GM18907 (cell line): ENCODE measurements at regions not wholly inside any gene's neighbourhood (a gene's known extent, or its start where the extent isn't known, plus 50 kb on each side); places are given as distances from the start of the nearest gene placed in this dataset.
"Not testable (repeated sequence)": the region's sequence is repeated elsewhere in the genome, so short reads cannot be mapped to it uniquely, and the experiment has no call there.

Experiments
- ATAC-seq: cut with Tn5 transposase; IDR thresholded peaks from one replicate; pipeline ENCODE4 v1.9.1; 2021; ENCODE audit warnings: mild to moderate bottlenecking, moderate library complexity; ENCODE audit not compliant: unreplicated experiment

- no peak for ATAC-seq
Measured at GRCh38 chr6:51120016-51120415, 301.3 kb downstream of the TFAP2B start.

GRCh38 chr6:51121380-51121976 lies 302.8 kb downstream of the TFAP2B start:
- not testable (repeated sequence) for ATAC-seq

GRCh38 chr6:51129043-51129442 lies 310.4 kb downstream of the TFAP2B start:
- no peak for ATAC-seq

- no peak for ATAC-seq
Measured at GRCh38 chr6:51137777-51138176, 319.1 kb downstream of the TFAP2B start.

DNA sequence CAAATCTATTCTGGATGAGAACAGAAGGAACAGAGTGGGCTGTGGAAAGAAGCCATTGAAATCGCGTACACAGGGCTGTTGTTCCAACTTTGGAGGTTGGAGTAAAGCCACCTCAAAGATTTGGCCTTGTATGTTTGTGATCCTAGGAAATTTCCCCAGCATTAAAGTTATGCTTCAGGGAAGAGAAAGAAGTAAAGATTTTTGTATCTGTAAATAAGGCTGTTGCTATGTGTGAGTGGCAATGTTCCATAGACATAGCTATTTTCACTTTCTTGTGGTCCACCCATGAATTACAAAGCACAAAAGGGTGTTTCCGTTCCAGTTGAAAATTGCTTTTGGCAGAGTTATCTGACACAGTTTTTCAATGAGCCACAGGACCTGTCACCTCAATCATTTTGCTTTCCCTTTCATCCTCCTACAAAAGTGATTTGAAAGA lies 321.3 kb downstream of the TFAP2B start:
- ATAC-seq: no peak

GRCh38 chr6:51141080-51141479 lies 322.4 kb downstream of the TFAP2B start:
- ATAC-seq: no peak

DNA sequence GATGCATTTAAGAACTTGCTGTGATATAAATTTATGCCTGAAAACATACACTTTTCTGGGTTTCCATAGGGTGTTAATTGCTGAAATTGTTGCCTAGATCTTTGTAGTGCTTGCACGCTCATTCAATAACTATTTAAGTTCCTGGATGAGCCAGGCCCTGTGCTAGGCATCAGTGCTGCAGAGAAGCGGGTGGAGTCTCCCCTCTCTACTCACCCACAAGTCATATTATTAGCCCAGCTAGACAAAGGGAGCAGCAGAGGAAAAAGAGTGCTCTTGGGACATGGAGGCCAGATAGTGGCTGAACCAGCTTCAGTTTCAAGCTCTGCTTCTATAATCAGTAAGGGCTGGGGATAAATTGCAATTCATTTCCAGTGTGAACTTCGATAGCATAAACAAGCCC lies 329.1 kb downstream of the TFAP2B start:
- no peak for ATAC-seq

DNA sequence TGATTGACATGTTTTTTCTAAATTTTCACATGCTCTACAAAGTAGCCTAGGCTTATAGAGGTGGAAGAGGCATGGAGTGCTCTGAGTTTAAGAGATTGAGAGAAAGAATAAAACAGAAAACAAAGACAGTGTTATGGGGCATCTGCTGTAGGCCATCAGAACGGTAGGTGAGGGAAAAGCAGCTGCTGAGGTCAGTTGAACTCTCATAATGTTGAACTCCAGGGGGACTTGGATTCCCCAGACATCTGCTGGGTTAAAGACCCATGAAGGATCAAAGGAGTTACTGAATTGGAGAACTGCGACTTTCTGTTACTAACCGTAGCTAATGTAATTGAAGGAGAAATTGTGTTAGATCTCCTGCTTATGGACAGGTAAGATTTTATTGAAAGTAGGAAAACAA lies 333.9 kb downstream of the TFAP2B start:
- ATAC-seq: no peak

DNA sequence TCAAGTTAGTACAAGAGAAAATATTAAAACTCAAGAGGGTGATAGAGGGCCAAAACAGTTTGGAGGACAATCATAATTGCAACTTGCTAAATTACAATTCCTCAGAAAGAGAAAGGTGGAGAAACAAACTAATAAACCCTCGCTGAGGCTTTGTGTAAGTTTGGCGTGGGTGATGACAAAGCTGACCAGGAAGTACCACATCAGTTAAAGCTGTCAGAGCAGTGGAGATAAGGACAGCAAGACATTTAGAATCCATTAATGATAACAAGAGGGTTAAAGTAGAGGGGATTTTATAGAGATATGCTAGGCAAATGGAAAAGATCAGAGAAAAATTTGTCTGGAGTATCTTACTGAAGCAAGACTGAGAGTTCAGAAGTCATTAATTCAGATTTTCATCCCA lies 334.4 kb downstream of the TFAP2B start:
- no peak for ATAC-seq

DNA sequence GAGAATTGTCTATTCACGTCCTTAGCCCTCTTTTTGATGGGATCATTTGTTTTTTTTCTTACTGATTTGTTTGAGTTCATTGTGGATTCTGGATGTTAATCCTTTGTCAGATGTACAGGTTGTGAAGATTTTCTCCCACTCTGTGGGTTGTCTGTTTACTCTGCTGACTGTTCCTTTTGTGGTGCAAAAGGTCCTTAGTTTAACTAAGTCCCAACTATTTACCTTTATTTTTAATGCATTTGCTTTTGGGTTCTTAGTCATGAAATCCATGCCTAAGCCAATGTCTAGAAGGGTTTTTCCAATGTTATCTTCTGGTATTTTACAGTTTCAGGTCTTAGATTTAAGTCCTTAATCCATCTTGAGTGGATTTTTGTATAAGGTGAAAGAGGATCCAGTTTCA lies 336.3 kb downstream of the TFAP2B start:
- ATAC-seq: not testable (repeated sequence)

DNA sequence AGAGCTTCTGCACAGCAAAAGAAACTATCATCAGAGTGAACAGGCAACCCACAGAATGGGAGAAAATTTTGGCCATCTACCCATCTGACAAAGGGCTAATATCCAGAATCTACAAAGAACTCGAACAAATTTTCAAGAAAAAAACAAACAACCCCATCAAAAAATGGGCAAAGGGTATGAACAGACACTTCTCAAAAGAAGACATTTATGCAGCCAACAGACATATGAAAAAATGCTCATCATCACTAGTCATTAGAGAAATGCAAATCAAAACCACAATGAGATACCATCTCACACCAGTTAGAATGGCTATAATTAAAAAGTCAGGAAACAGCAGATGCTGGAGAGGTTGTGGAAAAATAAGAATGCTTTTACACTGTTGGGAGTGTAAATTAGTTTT lies 340.6 kb downstream of the TFAP2B start:
- not testable (repeated sequence) for ATAC-seq

GRCh38 chr6:51161752-51162151 lies 343.1 kb downstream of the TFAP2B start:
- no peak for ATAC-seq

DNA sequence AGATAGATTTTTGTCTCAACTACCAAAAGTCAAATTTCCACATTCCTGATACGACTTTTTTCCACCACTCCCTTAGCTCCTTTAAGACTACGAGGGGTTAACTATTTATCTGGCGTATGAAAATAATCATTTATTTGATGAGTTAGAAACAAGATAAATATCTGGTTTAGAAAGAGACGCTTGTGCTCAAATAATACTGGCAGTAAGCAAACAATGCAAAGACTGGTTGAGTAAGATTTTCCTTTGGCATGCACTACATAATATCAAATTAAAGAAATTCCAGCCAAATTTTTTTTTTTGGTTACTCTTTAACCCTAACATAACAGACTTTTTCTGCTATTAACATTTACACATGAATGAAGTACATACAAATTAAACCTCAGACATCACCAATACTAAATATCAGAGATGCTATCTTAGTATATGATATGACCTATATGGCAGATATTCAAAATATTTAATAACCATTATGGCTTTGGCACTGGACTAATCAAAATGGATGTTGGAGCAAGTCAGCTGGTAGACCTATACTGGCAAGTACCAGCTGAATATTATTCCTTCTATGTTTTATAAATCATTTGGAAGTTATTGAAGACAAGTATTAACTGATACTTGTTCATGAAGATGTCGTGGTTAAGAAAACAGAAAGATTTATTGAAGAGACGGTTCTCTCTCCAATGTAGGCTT lies 345.3 kb downstream of the TFAP2B start:
- no peak for ATAC-seq

DNA sequence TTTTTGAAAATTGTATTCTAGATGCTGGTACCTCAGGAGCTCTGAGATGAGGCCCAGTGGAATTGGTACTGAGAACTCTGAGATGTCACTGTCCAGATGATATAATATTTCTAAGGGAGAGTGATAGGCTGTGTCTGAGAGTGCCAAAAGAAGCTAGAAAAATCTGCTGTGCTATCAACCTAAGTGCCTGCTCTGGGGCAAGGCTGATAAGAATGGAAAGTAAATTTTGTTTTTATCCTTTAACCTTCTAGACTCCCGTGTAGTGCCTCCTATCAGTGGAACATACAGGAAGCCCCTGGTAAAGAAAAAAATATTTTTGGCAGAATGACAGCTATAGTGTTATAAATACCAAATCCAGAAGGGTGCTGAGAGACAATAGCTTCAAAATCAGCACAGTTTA lies 348.2 kb downstream of the TFAP2B start:
- ATAC-seq: no peak

- no peak for ATAC-seq
Measured at GRCh38 chr6:51167468-51167867, 348.8 kb downstream of the TFAP2B start.

DNA sequence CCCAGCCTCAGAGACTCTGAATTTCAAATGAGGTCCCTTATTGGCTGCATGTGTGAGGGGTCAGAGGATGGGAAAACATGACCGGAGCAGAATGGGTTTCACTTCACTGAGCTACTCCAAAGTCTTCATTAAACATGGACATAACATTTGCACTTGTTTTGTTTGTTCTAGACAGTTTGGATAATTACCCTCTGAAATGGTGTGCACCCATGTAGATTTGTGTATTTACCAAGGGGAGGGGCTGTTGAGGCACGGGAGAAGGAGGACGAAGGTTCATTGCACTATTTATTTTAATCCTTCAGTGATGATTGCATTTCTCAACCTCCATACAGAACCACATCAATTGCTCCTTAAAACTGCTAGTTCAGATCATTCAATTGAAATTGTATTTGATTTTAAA lies 364.2 kb downstream of the TFAP2B start:
- no peak for ATAC-seq

DNA sequence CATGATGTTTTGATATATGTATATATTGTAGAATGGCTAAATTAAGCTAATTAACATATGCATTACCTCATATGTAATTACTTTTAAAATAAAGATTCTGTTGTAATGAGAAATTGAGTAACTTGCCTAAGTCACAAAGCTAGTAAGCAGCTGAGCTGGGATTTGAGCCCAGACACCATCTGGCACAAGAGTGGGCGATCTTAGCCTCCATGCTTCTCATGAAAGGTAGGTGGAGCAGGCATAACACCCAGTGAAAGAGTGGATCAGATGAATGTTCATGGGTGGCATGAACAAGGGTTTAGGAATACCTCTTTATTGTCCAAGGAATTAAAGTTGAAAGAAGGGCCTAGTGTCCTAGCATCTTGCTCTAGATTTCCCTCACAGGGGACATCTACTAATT lies 365.4 kb downstream of the TFAP2B start:
- ATAC-seq: no peak

GRCh38 chr6:51193163-51193562 lies 374.5 kb downstream of the TFAP2B start:
- not testable (repeated sequence) for ATAC-seq

DNA sequence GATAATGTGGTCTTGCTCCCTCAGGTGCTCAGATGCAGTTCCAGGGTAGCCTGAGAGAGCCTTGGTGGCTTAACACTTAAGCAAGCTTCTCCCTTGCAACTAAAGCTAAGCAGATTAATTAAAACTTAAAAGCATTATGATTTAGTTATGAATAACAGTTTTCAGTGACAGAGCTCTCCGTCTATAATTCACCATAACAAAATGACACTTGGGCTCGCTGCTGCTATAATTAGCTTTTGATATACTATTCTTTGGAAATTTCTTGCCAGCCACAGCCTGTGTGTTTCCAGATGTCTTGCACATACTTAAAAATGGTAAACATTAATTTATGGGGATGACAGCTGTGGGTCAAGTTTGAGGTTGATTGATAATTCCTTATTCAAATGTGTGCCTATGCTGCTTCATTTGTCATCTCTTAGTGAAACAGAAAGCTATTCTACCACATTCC lies 380.5 kb downstream of the TFAP2B start:
- peak; percentile 94 for ATAC-seq

DNA sequence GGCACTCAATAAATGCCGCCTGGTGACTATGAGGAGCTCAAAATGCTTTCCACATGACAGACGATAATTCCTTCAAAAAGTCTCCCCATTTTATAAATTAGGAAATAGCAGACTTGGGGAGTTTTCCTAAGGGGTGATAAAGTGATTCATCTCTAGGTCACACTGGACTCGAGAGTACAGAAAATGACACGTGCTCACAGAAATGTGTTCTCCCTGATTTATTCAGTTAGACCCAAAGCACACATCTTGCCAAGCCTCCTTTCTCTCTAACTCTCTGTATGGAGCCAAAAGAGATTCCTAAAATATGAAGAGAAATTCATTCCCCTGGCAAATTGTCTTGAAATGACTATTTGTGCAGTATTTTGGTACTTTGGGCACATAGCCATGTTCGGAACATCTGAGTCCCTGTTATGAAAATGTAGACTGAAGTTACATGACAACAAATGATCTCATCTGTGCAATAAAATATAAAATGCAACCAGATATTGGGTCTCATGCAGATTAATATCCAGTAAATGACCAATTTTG lies 381.1 kb downstream of the TFAP2B start:
- ATAC-seq: peak; percentile 21

DNA sequence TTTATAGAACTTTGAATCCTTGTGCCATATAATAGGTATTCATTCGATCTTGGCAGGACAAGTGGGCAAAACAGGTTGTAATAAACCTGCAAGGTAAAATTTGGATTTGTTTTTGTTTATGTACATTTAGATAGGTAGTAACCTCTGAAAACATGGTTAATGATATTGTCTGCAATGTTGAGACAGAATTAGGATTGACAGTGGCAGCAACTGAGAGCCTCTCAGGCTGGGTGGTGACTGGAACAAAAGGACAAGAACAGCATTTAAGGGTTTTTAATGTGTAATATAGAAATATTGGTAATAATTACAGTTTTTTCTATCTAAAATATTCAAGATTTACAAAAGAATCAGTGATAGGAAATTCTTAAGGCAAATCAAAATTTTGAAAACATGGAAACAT lies 382.0 kb downstream of the TFAP2B start:
- no peak for ATAC-seq

DNA sequence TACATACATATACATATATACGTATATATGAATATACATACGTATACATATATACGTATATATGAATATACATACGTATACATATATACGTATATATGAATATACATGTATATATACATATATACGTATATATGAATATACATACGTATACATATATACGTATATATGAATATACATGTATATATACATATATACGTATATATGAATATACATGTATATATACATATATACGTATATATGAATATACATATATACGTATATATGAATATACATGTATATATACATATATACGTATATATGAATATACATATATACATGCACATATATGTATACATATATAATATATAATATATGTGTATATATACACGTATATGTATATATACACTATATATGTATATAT lies 384.0 kb downstream of the TFAP2B start:
- ATAC-seq: not testable (repeated sequence)
